ENCODE measurements at regions not wholly inside any gene's neighbourhood (a gene's known extent, or its start where the extent isn't known, plus 50 kb on each side); places are given as distances from the start of the nearest gene placed in this dataset.

DNA sequence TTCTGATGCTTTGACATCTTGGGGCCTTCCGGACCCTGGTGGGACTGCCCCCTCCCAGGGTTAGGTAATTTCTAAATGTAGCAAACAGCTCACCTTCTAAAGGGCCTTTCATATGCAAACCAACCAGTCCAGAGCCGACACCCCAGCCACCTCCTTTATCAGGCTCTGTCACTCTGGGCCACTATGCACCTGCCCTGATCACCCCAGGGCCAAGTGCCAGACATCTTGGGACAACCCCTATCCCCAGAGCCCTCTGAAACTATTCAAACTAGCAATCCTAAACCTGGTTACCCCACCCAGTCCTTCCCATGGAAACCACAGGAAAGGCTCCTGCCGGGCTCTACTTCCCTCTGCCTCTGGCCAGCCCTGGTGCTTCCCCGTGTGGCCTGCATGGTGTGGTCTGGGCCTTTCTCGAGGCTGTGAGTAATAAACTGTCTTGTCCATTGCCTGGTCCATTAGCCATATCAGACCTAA is 91.2 kb upstream of the TNRC6C start:
- no peak for DNase-seq

DNA sequence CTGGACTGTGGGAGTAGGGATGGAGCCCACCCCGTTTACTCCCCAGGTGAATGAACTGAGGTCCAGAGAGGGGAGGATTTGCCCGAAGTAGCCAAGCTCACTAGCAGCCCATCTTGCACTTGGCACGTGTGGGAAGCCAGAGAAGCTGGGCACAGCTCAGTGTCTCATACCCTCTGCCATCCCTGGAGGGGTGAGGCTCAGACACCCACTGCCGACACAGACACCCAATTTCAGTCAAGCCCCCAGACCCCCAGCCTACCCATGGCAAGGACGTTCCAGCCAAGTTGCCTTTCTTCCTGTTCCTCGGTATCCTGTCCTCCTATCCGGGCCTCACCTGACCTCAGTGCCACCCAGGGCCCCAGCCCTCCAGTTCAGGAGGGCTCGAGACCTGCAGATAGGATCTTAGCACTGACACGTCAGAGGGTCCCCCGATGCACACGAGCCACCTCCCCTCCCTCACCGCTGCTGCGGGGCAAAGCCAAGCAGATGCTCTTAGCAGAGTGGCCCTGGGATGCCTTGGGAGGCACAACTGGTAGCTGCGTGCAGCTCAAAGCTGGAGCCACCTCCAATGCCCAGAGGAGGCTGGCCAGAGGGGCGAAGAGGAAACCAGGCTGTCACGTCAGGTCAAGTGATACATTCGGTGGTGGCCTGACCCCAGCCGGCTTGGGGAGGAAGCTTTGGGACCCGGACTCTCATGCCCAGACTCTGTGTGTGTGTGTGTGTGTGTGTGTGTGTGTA is 90.4 kb upstream of the TNRC6C start:
- no peak for DNase-seq

DNA sequence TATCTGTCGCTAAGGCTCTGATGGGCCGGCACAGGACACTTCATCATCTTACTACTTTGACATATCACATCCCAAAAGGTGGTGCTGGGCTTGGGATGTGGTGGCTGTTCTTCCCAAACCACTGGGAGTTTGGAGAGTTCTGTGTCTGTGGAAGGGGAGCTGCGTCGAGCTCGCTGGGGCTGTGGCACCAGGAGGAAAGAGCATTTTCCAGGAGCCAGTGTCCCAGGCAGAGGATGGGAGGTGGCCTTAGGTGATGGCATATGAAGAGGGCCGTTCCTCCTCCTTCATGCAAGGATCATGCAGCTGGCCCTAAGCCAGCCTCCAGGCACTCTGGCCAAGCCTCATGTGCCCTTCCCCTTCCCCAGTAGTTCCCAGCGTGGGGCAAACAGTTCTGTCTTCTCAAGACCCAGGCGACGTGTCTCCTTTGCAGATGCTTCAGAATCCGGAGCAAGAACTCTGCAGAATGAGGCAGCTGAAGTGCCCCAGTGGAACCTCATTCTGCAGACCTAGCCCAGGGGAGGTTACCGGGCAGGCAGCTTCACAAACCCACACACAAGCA is 89.4 kb upstream of the TNRC6C start:
- DNase-seq: no peak

DNA sequence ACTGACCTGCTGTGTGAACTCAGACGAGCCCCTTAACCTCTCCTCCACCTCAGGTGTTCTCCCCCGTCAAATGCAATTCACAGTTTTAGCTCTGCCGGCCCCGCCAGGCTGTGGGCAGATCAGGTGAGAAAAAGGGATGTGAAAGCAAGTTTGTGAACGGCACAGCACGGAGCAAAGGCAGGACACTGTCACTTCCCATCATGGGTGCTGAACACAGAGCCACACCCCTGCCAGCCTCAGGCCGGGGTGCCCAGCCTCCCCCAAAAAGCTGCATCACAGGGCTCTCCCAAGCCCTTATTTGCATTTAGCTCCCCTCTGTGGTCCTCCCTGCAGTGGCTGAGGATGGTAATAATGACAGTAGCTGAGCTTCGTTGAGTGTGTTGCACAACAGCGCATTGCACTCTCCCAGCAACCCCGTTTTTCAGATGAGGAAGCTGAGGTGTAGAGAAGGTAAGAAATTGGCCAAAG is 88.8 kb upstream of the TNRC6C start:
- no peak for DNase-seq

DNA sequence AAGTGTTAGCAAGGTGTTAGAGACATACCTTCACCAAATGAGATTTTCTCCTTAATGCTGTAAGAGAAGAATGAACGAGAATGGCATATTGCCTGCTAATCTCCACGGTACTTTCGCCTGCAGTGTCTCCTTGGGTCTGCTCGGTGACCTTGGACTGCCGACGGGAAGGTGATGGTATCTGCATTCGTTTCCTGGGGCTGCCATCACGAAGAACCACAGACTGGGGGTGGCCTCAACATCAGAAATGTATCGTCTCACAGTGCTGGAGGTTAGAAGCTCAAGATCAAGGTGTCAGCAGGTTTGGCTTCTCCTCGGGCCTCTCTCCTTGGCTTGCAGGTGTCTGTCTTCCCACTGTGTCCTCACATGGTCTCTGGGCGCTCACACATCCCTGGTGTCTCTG is 86.3 kb upstream of the TNRC6C start:
- DNase-seq: no peak

GRCh38 chr17:77872714-77873499 is 85.6 kb upstream of the TNRC6C start:
- no peak for DNase-seq

GRCh38 chr17:77873500-77874302 is 84.8 kb upstream of the TNRC6C start:
- DNase-seq: no peak

DNA sequence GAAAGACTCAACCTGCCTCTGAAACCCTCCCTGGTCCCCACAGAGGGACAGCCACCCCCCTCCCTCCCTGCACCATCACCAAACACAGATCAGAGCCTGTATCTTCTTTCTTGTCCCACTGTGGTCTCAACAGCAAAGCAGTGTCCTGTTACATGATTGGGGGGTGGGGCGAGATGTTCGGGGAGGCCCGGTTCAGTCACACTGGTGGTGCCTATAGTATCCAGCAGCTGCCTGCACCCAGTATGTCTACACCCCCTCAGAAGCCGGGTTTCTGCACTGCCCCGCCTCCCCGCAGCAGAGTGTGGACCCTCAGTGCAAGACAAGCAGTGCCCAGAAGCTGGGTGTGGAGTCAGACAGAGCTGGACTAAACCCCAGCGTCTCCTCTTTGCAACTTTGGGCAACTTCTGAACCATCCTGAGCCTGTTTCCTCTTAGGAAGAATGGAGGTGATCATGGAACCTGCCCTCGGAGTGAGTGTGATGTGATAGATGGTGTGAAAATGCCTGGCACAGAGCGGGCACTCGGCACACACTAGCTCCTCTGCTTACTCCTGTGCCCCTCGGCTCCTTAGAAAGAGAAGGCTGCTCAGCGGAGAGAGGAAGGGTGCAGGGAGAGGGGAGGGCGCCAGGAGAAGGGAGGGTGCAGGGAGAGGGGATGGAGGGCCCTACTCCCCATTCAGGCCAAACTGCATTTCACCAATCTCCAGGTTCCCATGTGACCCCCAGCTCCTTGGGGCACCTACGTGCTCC is 84.0 kb upstream of the TNRC6C start:
- DNase-seq: no peak

DNA sequence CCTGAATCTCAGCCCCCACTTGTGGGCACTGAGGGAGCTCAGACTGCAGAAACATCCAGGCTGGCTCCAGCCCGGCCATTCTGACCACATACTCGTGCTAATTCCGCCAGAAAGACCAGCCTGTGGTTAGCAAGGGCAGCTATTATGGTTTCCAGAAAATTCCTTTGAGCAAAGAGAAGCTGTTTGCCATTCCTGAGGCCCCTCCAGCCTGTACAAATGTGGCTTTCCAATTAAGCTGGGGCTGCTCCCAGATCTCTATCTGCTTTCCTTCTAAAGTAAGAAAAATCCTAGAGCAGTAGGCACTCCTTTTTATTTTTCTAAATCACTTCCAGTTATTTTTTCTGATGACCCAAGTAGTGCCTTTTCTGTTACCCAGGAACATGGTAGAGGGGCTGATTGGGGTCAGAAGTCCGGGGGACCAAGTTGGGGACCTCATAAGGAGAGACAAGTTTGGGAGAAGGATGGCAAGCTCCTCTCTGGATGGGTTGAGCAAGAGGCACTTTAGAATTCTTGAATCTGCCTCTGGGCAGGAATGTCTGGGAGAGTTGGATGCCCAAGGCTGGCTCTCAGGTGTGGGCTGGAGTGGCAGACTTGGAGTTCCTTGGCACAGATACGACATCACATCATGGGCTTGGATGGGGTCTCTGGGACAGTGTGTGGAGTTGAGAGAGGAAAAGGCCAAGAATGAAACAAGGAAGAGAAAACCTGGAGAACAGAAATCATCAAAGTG is 83.3 kb upstream of the TNRC6C start:
- DNase-seq: no peak

- no peak for DNase-seq
These were observed 82.5 kb upstream of the TNRC6C start for GRCh38 chr17:77875881-77876509.

GRCh38 chr17:77877036-77877435 is 81.5 kb upstream of the TNRC6C start:
- DNase-seq: no peak

DNA sequence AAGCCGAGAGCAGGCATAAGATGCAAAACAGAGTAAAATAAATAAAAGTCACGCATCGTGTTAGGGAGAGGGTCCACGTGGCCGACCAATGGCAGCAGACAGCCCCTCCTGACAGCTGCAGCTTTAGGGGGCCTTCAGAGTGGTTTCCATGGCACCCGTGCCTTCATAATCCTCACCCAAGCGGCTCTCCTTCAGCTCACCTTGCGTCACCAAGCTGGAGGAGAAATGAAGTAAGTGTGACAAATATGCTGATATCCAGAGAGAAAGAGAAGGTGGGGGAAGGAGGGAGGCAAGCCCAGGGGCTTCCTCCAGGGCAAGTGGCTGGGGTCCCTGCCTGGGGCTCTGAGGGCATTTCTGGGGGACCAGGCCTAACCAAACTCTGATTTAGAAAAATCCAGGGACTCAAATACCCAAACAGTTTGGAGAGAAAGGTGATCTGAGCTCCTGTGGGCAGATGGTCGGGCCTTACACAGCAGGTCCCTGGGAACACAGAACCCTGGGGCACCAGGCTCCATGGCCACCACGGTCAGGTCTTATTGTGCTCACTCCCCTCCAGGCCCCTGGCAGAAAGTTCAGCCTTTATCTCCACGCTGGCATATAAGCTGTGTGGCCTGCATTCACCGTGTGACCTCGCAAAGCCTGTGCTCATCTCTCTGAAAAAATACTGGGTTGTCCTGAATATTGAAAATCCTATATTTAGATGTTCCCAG is 80.7 kb upstream of the TNRC6C start:
- no peak for DNase-seq

DNA sequence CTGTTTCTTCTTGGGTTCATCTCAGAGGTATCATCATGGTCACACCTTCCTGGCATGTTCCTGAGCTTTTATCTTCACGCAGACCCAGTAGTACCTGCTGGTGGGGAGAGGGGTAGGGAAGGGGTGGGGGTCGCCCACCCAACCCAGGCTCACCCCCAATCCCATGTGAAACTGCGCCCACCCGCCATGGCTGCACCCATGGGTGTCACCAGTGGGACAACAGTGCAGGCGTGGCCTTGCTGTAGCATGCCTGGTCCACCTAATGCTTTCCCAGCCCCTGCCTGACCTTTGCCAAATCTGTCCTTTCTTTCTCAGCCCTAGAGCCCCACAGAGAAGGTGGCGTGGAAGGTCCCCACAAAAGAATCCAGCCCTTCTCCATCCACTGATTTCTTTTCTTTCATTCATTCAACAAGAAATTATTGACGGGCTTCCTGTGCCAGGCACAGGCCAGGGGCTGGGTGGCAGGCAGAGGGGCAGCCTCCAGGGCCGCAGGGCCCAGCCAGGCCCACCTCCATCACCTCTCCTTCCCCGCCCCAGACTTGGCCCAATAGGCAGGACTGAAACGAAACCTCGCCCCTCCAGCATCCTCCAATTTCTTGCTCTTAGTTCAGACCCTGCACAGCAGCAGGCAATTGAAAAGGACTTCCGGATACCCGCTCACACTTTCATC is 79.1 kb upstream of the TNRC6C start:
- no peak for DNase-seq

DNA sequence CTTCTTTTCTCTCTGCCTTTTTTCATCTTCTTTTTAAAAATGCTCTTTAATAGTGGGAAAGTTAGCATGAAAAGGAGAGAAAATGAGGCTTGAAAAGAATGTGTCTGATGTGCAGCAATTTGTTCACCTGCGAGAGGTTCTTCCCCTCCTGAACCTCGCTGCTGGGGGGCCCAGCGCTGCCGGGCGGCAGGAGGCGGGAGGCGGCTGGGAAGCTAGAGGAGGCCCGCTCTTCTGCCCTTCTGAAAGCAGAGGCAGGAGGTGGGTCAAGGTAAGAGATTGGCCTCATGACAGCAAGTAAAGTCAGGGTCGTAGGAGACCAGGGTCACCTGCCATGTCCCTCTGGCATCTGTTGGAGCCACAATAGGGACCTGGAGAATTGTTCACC is 78.6 kb upstream of the TNRC6C start:
- DNase-seq: no peak

DNA sequence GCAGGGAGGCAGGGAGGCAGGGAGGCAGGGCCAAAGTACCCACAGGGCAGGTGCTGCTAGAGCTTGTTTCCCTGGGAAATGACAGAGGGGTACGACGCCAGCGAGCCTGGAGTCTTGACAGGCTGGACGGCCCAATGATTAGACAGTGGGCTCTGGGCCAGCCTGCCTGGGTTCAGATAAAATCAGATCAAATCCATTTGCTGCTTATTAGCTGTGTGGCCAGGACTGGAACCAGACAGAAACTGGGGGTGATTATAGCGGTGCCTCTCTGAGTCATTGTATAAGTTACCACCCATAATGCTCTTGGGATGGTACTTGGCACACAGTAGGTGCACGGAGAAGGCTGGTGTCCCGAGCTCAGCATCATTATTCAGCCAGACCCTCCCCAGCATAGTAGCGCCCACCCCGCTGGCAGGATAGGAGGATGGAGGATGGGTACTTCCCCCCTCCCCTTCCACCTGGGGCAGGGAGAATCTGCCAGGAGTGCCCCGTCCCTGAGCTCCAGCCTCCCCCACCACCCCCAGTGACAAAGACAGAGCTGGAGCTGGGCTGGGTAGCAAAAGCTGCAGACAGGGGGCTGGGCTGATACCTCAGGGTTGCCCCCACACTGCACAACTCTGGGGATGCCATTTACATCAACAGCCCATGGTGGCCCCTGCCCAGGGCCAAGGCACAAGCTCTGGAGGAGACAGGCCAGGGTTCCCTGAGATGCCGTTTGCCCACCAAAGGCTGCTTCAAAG is 77.6 kb upstream of the TNRC6C start:
- DNase-seq: no peak

DNA sequence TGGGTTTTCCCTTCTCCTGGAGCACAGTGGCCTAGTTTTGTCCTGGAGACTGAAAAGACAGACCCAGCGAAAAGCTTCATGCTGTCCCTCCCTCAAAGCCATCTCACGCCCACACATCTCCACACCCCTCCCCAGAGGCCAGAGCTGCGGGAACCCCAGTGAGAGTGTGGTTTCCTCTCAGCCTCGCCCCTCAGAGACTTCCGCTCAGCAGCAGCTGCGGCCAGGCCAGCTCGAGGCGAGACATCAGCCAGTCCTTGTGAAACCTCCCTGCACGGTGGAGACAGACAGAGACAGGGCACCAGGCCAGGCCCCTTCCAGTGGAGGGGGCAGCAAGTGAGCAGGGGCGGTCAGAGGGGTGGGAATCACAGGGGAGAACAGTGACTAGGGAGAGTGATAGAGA is 77.0 kb upstream of the TNRC6C start:
- no peak for DNase-seq

- DNase-seq: no peak
These were observed 76.5 kb upstream of the TNRC6C start for GRCh38 chr17:77882040-77882439.

- DNase-seq: no peak
These were observed 75.9 kb upstream of the TNRC6C start for GRCh38 chr17:77882481-77883212.

Measured in NCI-H1048 (cell line).